GM18868 (cell line): ENCODE measurements at regions not wholly inside any gene's neighbourhood (a gene's known extent, or its start where the extent isn't known, plus 50 kb on each side); places are given as distances from the start of the nearest gene placed in this dataset.
"Not testable (repeated sequence)": the region's sequence is repeated elsewhere in the genome, so short reads cannot be mapped to it uniquely, and the experiment has no call there.

Source experiments
- ATAC-seq: cut with Tn5 transposase; IDR thresholded peaks from one replicate; pipeline ENCODE4 v1.9.1; 2021; ENCODE audit warnings: mild to moderate bottlenecking, moderate library complexity; ENCODE audit not compliant: unreplicated experiment

DNA sequence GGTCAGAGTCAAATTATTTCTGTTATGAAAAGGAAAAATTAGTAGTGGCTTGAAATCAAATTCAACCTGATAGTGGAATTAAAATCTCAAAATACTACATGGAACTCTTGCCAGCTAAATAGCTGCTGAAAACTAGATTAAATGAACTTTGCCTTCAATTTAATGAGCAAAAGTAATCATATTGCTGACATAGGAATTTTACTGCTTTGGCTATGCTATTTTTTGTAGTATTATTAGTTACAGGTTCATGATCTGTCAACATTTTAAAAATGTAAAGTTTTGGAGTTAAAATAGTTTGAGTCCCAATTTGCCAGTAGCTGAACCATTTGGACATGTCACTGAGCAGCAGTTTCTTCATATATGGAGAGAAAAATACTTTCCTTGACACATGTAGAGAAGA lies 81.4 kb downstream of the RERGL start:
- ATAC-seq, result no peak

- ATAC-seq, result no peak
Measured at GRCh38 chr12:17999174-17999801, 90.7 kb downstream of the RERGL start.

DNA sequence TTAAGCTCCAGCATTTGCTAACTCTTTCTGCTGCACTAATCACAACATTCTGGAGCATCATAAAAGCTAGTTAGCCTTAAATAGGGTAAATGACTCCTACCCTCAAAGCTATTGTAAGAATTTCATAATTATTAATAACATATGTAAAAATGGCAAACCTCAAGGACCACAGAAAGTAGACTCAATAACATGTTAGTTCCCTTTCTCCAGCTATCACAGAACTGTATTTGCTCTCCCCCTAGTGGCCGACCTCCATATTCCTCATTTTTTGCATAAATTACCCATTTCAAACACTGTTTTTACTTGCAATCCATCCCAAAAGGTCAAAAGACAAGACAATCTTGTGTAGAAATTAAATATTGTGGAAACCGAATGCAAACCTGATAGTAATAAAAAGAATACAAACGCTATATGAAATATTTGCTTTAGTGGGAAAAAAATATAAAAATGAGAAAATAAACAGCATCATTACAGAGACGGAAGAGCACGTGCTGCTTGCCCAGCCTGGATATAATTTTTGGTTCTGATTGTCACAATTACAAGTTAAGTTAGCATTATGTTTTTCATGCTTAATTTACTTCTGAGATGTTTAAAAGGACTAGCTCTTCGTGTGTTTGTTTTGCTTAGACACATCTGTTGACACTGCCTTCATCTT lies 97.9 kb downstream of the RERGL start:
- peak; percentile 95 for ATAC-seq

GRCh38 chr12:17982556-17982955 lies 107.4 kb downstream of the RERGL start:
- ATAC-seq, result no peak

DNA sequence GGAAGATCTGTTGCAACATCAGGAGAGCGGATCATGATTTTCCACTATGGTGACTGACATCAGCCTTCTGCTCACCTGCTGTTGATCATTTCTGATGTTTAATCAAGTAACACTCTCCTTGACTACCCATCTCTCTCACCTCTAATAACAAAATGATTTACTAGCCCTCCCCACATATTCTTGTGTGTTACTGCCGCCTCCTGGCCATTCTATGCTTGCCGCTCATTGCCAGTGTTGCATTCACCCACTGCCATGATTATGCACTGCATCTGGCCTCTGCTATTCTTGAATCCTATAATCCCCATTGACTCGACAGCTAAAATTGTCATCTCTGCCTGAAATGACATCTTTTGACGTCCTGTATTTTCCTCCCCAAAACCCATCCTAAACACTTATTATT lies 113.8 kb downstream of the RERGL start:
- ATAC-seq, result peak; percentile 49

GRCh38 chr12:17975763-17976162 lies 114.2 kb downstream of the RERGL start:
- ATAC-seq, result no peak

GRCh38 chr12:17975239-17975638 lies 114.8 kb downstream of the RERGL start:
- no peak for ATAC-seq

- ATAC-seq, result no peak
Measured at GRCh38 chr12:17971850-17972249, 118.1 kb downstream of the RERGL start.

- ATAC-seq, result no peak
Measured at GRCh38 chr12:17954788-17955187, 135.2 kb downstream of the RERGL start.

DNA sequence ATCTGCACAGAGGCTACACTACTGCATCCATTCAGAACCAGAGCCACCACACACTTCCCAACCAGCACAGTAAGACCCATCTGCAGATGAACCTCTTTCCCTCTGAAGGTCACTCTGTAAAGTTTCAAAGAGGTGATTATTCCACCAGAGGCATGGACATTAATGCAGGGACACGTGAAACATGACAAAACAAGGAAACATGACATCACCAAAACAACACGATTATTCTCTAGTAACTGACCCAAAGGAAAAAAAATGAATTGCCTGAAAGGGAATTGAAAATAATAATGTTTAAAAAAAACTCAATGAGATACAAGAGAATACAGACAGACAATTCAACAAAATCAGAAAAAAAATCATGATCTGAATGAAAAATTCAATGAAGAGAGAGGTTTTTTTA lies 139.1 kb downstream of the RERGL start:
- no peak for ATAC-seq

- no peak for ATAC-seq
Measured at GRCh38 chr12:17949558-17950141, 140.3 kb downstream of the RERGL start.

GRCh38 chr12:17928708-17929366 lies 161.2 kb downstream of the RERGL start:
- no peak for ATAC-seq

DNA sequence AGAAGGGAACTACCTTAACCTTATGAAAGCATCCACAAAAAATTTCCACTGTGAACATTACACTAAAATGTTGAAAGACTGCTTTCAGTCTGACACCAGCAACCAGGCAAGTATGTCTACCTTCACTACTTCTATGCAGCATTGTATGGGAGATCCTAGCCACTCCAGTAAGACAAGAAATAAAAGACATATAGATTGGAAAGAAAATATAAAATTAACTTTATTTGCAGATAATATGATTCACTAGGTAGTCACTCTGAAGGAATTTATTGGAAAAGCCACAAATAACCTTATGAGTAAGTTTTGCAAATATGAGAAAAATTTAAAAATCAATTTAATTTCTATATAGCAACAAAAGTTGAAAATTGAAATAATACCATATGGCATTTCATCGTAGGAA lies 172.0 kb downstream of the RERGL start:
- ATAC-seq, result no peak

DNA sequence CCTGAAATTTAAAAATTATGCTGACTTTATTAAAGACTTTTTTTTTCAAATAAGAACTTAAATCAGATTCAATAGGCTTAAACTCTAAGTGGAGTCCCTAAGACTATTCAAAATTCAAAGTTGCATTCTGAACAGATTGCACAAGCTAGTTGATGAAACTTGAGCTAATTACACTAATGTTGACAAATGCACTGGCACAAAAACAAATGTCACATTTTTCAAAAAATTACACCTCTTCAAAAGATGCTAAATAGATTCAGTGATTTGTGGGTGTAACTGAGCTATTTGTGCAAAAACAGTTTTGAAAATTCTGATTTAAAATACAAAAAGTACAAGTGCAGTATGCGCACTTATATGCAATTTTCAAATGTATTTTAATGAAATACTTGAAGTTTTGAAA lies 205.4 kb downstream of the RERGL start:
- no peak for ATAC-seq

DNA sequence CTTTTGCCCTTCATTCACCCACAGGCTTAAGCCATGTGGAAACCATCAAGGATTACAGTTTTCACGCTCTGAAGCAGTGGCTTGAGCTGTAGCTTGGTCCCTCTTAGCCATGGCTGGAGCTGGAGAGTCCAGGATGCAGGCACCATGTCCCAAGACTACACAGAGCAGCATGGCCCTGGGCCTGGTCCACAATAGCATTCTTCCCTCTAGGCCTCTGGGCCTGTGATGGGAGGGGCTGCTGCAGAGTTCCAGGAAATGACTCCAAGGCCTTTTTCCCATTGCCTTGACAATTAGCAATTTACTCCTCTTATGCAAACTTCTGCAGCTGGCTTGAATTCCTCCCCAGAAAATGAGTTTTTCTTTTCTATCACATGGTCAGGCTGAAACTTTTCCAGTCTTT lies 211.3 kb downstream of the RERGL start:
- ATAC-seq, result no peak

GRCh38 chr12:17875230-17875629 lies 214.8 kb downstream of the RERGL start:
- ATAC-seq, result no peak

GRCh38 chr12:17866802-17867201 lies 223.2 kb downstream of the RERGL start:
- ATAC-seq, result no peak

DNA sequence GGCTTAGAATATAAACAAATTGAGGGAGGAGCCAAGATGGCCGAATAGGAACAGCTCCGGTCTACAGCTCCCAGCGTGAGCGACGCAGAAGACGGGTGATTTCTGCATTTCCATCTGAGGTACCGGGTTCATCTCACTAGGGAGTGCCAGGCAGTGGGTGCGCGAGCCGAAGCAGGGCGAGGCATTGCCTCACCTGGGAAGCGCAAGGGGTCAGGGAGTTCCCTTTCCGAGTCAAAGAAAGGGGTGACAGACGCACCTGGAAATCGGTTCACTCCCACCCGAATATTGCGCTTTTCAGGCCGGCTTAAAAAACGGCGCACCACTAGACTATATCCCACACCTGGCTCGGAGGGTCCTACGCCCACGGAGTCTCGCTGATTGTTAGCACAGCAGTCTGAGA lies 234.4 kb downstream of the RERGL start:
- ATAC-seq, result not testable (repeated sequence)

DNA sequence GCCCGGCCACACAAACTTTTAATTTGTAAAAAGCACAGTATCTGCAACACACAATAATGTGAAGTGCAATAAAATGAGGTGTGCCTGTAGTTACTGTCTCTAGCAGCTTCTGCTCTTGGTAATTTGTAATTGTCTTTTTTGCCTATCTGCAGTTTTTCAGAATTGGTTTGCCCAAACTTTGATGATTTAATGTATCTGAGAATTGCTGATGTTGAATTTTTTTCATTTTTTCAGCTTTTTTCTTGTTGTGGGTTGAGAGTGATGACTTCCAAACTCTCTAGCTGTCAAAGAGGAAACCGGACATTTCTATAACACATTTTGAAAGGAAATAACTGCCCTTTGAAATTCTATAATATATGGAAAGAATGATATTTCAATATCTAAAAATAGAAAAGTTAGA lies 236.9 kb downstream of the RERGL start:
- no peak for ATAC-seq

DNA sequence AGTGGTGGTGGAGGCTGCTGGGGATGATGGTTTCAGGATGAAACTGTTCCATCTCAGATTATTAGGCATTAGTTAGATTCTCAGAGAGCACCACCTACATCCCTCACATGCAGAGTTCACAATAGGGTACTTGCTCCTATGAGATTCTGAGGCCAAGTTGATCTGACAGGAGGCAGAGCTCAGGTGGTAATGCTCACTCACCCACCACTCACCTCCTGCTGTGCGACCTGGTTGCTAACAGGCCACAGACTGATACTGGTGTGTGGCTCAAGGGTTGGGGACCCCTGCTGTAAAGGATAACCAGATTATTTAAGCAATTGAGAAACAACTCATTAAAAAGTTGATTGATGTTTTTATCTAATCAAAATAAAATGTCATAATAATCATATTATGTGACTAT lies 248.5 kb downstream of the RERGL start:
- ATAC-seq, result no peak

DNA sequence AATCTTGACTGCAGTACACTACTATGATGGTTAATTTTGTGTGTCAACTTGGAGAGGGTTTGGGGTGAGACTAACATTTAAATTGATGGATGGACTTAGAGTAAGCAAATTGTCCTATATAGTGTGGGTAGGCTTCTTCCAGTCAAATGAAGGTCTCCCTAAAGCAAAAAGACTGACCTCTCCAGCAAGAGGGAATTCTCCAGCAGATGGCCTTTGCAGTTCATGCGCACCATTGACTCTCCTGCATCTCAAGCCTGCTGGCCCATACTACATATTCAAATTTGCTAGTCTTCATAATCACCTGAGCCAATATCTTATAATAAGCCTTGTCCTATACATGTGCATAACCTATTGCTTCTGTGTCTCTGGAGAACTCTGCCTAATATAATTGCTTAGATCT lies 260.2 kb downstream of the RERGL start:
- ATAC-seq, result no peak

DNA sequence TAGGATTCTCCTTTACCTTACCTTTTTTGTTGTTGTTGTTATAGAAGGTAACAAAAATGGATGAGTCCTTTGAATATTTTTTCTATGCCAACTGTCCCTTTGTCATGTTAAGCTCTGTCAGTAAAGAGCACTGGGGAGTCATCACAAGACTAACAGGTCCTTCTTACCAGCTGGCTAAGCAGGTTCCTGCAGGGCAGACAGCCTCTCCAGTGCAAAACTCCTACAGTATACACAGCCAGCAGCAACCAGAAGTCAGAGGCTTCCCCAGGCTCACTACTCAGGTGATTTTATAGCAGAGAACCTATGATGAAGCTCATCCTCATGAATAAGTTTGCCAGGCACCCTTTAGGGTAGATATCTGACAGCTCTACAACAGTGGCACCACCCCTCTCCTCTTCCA lies 271.1 kb downstream of the RERGL start:
- ATAC-seq, result no peak
